DND-41 (cell line): ENCODE measurements at regions not wholly inside any gene's neighbourhood (a gene's known extent, or its start where the extent isn't known, plus 50 kb on each side); places are given as distances from the start of the nearest gene placed in this dataset.

ENCODE experiments used
- ATAC-seq: fragments of 200-7000 bp; cut with Tn5 transposase; 3 replicates; pipeline ENCODE4 v1.9.1; 2021; ENCODE audit warnings: low read depth; ENCODE audit not compliant: insufficient read depth
- DNase-seq: peaks from one replicate; pipeline ENCODE4 v3.0.0-alpha.2; 2020
- H2AFZ ChIP-seq: 2 replicates; pipeline ENCODE4 v1.6.0; 2012; ENCODE audit warnings: low read depth, low read length
- H3K27ac ChIP-seq: 2 replicates; pipeline ENCODE4 v1.5.1; 2012; ENCODE audit warnings: low read length, inconsistent platforms
- H3K27me3 ChIP-seq: fragments of 200-600 bp; sonication (generic); 2 replicates; pipeline ENCODE4 v1.6.0; 2012; ENCODE audit warnings: low read length, mild to moderate bottlenecking, inconsistent platforms; ENCODE audit not compliant: insufficient read depth, poor library complexity
- H3K36me3 ChIP-seq: 2 replicates; pipeline ENCODE4 v1.5.1; 2012; ENCODE audit warnings: low read length, inconsistent platforms; ENCODE audit not compliant: insufficient read depth
- H3K4me1 ChIP-seq: 2 replicates; pipeline ENCODE4 v1.5.1; 2012; ENCODE audit warnings: mild to moderate bottlenecking, low read length; ENCODE audit not compliant: insufficient read depth
- H3K4me2 ChIP-seq: 2 replicates; pipeline ENCODE4 v1.6.0; 2012; ENCODE audit warnings: mild to moderate bottlenecking, moderate library complexity, low read length, inconsistent platforms; ENCODE audit not compliant: insufficient read depth
- H3K4me3 ChIP-seq, 2 experiments: fragments of 200-600 bp in 1 of 2; shearing (Covaris generic) in 1 of 2; 2 replicates each; pipeline ENCODE4 v1.5.1; 2012 to 2016; ENCODE audit warnings: inconsistent platforms in 2 of 2, low read length in 2 of 2, mild to moderate bottlenecking in 2 of 2, low read depth in 1 of 2, moderate library complexity in 1 of 2
- H3K79me2 ChIP-seq: 2 replicates; pipeline ENCODE4 v1.6.0; 2012; ENCODE audit warnings: low read length, inconsistent platforms; ENCODE audit not compliant: insufficient read depth
- H3K9ac ChIP-seq: 2 replicates; pipeline ENCODE4 v1.6.0; 2012; ENCODE audit warnings: low read depth, mild to moderate bottlenecking, inconsistent platforms, low read length, moderate library complexity
- H3K9me3 ChIP-seq: 2 replicates; pipeline ENCODE4 v1.5.1; 2012; ENCODE audit warnings: low read length, moderate library complexity, mild to moderate bottlenecking, inconsistent platforms; ENCODE audit not compliant: insufficient read depth, severe bottlenecking
- H4K20me1 ChIP-seq: 2 replicates; pipeline ENCODE4 v1.6.0; 2012; ENCODE audit warnings: low read length; ENCODE audit not compliant: insufficient read depth
- EZH2 ChIP-seq: IDR thresholded peaks from 3 replicates; pipeline ENCODE4 v1.6.1; 2012; ENCODE audit warnings: borderline replicate concordance, low read depth, mild to moderate bottlenecking, moderate library complexity, low read length, inconsistent platforms; ENCODE audit not compliant: severe bottlenecking
- TF ChIP-seq, protein P1 (sequence below): IDR thresholded peaks from 2 replicates; pipeline ENCODE4 v1.5.1; 2012; ENCODE audit warnings: borderline replicate concordance, low read length, moderate library complexity, mild to moderate bottlenecking; ENCODE audit not compliant: poor library complexity, severe bottlenecking; ENCODE audit errors: extremely low read depth

DNA sequence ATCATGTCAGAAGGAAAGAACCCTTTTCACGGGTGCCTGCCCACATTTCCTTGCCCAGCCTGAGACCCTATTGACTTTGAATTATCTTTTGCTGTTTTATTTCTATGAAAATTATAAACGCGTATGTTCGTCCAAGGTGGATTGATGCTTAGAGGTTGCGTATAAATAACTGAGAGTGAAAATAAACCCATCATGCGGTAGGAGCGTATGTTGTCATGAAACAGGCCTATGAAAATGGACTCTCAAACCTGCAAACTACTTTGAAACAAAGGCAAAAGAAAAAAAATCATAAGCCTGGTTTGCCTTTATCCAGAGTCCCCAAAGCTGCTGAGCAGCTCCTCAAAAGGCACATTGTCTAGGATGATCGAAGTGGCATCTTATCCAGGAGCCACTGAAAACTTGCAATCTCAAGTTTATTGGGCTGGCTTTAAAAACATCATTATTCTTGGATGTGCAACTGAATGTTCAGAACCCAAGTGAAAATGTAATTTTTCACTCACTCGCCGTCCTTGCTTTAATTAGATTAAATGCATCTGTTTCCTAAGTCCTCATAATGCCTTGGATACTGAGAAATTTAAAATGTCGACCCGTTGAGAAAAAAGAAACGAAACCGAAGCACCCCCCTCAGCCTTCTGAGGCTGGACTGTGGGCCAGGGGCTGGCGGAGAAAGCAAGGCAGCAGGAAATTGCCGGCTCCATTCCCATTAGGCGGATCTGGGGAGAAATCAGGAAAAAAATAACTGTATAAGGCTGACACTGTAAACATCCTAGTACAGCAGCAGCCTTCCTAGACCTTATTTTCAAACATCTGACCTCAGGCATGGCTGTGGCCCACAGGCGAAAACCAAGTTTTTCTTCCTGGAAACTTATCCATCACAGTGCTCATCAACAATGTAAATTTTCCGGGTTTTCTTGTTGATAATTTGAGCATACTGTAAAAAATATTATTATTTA, 82.9 kb upstream of the PPARA start:
- H3K4me2 ChIP-seq = peak overlapping the region; percentile 74
- H3K9ac ChIP-seq = peak overlapping the region; percentile 99
- H2AFZ ChIP-seq = no peak overlapping the region
- ATAC-seq = no peak
- H3K9me3 ChIP-seq = no peaks in the 10 kb centered on the region
- no peak overlapping the region for H3K4me3 ChIP-seq
- peaks cover 27% of the 10 kb centered on the region for H3K4me1 ChIP-seq
- peaks cover 5% of the 10 kb centered on the region; the same call in 1 of the 2 replicates for H4K20me1 ChIP-seq
- H3K36me3 ChIP-seq = peaks cover 11% of the 10 kb centered on the region; the same call in 1 of the 2 replicates
- peak overlapping the region; percentile 96 for H3K27ac ChIP-seq
- peaks cover 95% of the 10 kb centered on the region for H3K79me2 ChIP-seq
- no peak for TF ChIP-seq EZH2
- H3K27me3 ChIP-seq = no peaks in the 10 kb centered on the region
- no peak for DNase-seq

- no peaks in the 10 kb centered on the region for H3K27me3 ChIP-seq
- H3K36me3 ChIP-seq = peaks cover 15% of the 10 kb centered on the region; the same call in 1 of the 2 replicates
- H2AFZ ChIP-seq = no peak overlapping the region
- H3K9ac ChIP-seq = peak overlapping the region; percentile 99
- DNase-seq (no peak), ATAC-seq (no peak)
- H3K4me3 ChIP-seq = peak overlapping the region in 1 of 2 experiments; percentile 22; a peak in 1 of 4 replicates
- peaks cover 7% of the 10 kb centered on the region for H4K20me1 ChIP-seq
- peak overlapping the region; percentile 96 for H3K27ac ChIP-seq
- no peak for TF ChIP-seq EZH2
- TF ChIP-seq, protein P1, sequence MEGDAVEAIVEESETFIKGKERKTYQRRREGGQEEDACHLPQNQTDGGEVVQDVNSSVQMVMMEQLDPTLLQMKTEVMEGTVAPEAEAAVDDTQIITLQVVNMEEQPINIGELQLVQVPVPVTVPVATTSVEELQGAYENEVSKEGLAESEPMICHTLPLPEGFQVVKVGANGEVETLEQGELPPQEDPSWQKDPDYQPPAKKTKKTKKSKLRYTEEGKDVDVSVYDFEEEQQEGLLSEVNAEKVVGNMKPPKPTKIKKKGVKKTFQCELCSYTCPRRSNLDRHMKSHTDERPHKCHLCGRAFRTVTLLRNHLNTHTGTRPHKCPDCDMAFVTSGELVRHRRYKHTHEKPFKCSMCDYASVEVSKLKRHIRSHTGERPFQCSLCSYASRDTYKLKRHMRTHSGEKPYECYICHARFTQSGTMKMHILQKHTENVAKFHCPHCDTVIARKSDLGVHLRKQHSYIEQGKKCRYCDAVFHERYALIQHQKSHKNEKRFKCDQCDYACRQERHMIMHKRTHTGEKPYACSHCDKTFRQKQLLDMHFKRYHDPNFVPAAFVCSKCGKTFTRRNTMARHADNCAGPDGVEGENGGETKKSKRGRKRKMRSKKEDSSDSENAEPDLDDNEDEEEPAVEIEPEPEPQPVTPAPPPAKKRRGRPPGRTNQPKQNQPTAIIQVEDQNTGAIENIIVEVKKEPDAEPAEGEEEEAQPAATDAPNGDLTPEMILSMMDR = no peak
- H3K4me2 ChIP-seq = peak overlapping the region; percentile 74
- peaks cover 27% of the 10 kb centered on the region for H3K4me1 ChIP-seq
- H3K9me3 ChIP-seq = no peaks in the 10 kb centered on the region
- peaks cover 95% of the 10 kb centered on the region for H3K79me2 ChIP-seq
Observed at GRCh38 chr22:46068181-46068592, 82.1 kb upstream of the PPARA start.

GRCh38 chr22:46068593-46069491, 81.5 kb upstream of the PPARA start:
- Histone ChIP-seq H3K4me2 (peak overlapping the region; percentile 74), H3K27me3 (no peaks in the 10 kb centered on the region), H2AFZ (peak overlapping the region; percentile 33; the same call in 1 of the 2 replicates), H4K20me1 (peaks cover 10% of the 10 kb centered on the region), H3K4me1 (peaks cover 32% of the 10 kb centered on the region), H3K4me3 (peak overlapping the region; percentile 64 to 90; a peak in 3 of 4 replicates), H3K36me3 (peaks cover 22% of the 10 kb centered on the region), H3K9ac (peak overlapping the region; percentile 99), H3K9me3 (no peaks in the 10 kb centered on the region), H3K79me2 (peaks cover 95% of the 10 kb centered on the region), H3K27ac (peak overlapping the region; percentile 96)
- peak; percentile 52 for ATAC-seq
- peak; percentile 66 for DNase-seq
- no peak for TF ChIP-seq EZH2
- TF ChIP-seq, protein P1 = no peak
